ENCODE measurements at regions not wholly inside any gene's neighbourhood (a gene's known extent, or its start where the extent isn't known, plus 50 kb on each side); places are given as distances from the start of the nearest gene placed in this dataset.
A peak's percentile ranks its signal among the peaks of the same experiment; 100 is the strongest.
"Not testable (repeated sequence)": the region's sequence is repeated elsewhere in the genome, so short reads cannot be mapped to it uniquely, and the experiment has no call there.

- FAIRE-seq, result no peak
- no peak for DNase-seq (ENCODE audit: low spot score)
These were observed 161.5 kb upstream of the SLC28A3 start for GRCh38 chr9:84502066-84502465.

GRCh38 chr9:84504360-84504759 lies 163.8 kb upstream of the SLC28A3 start:
- no peak for FAIRE-seq
- DNase-seq (ENCODE audit: low spot score), result no peak

GRCh38 chr9:84511651-84512050 lies 157.9 kb upstream of the NTRK2 start:
- no peak for FAIRE-seq
- no peak for DNase-seq (ENCODE audit: low spot score)

- no peak for DNase-seq (ENCODE audit: low spot score)
- FAIRE-seq, result no peak
These were observed 157.0 kb upstream of the NTRK2 start for GRCh38 chr9:84512493-84512892.

- FAIRE-seq (no peak), DNase-seq (ENCODE audit: low spot score) (no peak)
These were observed 156.1 kb upstream of the NTRK2 start for GRCh38 chr9:84513473-84513872.

GRCh38 chr9:84513979-84514378 lies 155.6 kb upstream of the NTRK2 start:
- DNase-seq (ENCODE audit: low spot score) (no peak), FAIRE-seq (no peak)

GRCh38 chr9:84514421-84514820 lies 155.1 kb upstream of the NTRK2 start:
- no peak for DNase-seq (ENCODE audit: low spot score)
- FAIRE-seq, result no peak

GRCh38 chr9:84517026-84517425 lies 152.5 kb upstream of the NTRK2 start:
- no peak for FAIRE-seq
- no peak for DNase-seq (ENCODE audit: low spot score)

GRCh38 chr9:84519413-84519812 lies 150.1 kb upstream of the NTRK2 start:
- DNase-seq (ENCODE audit: low spot score) (no peak), FAIRE-seq (no peak)

GRCh38 chr9:84521208-84521607 lies 148.3 kb upstream of the NTRK2 start:
- DNase-seq (ENCODE audit: low spot score) (no peak), FAIRE-seq (no peak)

- DNase-seq (ENCODE audit: low spot score); FAIRE-seq: not testable (repeated sequence)
These were observed 143.3 kb upstream of the NTRK2 start for GRCh38 chr9:84526211-84526610.

GRCh38 chr9:84527060-84527720 lies 142.3 kb upstream of the NTRK2 start:
- FAIRE-seq; DNase-seq (ENCODE audit: low spot score): not testable (repeated sequence)

GRCh38 chr9:84535973-84536372 lies 133.6 kb upstream of the NTRK2 start:
- not testable (repeated sequence) for DNase-seq (ENCODE audit: low spot score); FAIRE-seq

GRCh38 chr9:84538879-84539278 lies 130.7 kb upstream of the NTRK2 start:
- FAIRE-seq, result no peak
- DNase-seq (ENCODE audit: low spot score), result no peak

- DNase-seq (ENCODE audit: low spot score) (no peak), FAIRE-seq (no peak)
These were observed 127.0 kb upstream of the NTRK2 start for GRCh38 chr9:84542554-84542953.

- no peak for DNase-seq (ENCODE audit: low spot score)
- FAIRE-seq, result no peak
These were observed 115.4 kb upstream of the NTRK2 start for GRCh38 chr9:84554069-84554664.

- no peak for DNase-seq (ENCODE audit: low spot score)
- FAIRE-seq, result no peak
These were observed 113.0 kb upstream of the NTRK2 start for GRCh38 chr9:84556556-84556955.

GRCh38 chr9:84557751-84558150 lies 111.8 kb upstream of the NTRK2 start:
- DNase-seq (ENCODE audit: low spot score), result peak; percentile 25
- no peak for FAIRE-seq

GRCh38 chr9:84563691-84564090 lies 105.8 kb upstream of the NTRK2 start:
- DNase-seq (ENCODE audit: low spot score) (no peak), FAIRE-seq (no peak)

- DNase-seq (ENCODE audit: low spot score) (no peak), FAIRE-seq (no peak)
These were observed 101.7 kb upstream of the NTRK2 start for GRCh38 chr9:84567805-84568204.

- DNase-seq (ENCODE audit: low spot score) (no peak), FAIRE-seq (no peak)
These were observed 98.9 kb upstream of the NTRK2 start for GRCh38 chr9:84570482-84571154.

GRCh38 chr9:84573083-84573482 lies 96.4 kb upstream of the NTRK2 start:
- no peak for DNase-seq (ENCODE audit: low spot score)

GRCh38 chr9:84575705-84576104 lies 93.8 kb upstream of the NTRK2 start:
- DNase-seq (ENCODE audit: low spot score) (no peak), FAIRE-seq (no peak)

More at GRCh38 chr9:84573083-84573482, 96.4 kb upstream of the NTRK2 start:
- no peak for FAIRE-seq
